Type B pancreatic cell (in vitro differentiated cells): ENCODE measurements at regions not wholly inside any gene's neighbourhood (a gene's known extent, or its start where the extent isn't known, plus 50 kb on each side); places are given as distances from the start of the nearest gene placed in this dataset.

Experiments used
- DNase-seq: peaks from one replicate; pipeline ENCODE4 v3.0.0; 2021; ENCODE audit warnings: mixed read lengths; ENCODE audit not compliant: unreplicated experiment; ENCODE audit errors: extremely low spot score
- H3K27ac Mint-ChIP-seq: 2 replicates; pipeline ENCODE4 v1.8.0; 2021; ENCODE audit warnings: mild to moderate bottlenecking, mixed read lengths
- H3K27me3 Mint-ChIP-seq: 2 replicates; pipeline ENCODE4 v1.8.0; 2021; ENCODE audit warnings: mixed read lengths
- H3K36me3 Mint-ChIP-seq: 2 replicates; pipeline ENCODE4 v1.8.0; 2021; ENCODE audit warnings: mixed read lengths
- H3K4me1 Mint-ChIP-seq: one replicate; pipeline ENCODE4 v1.8.0; 2021; ENCODE audit warnings: mixed read lengths; ENCODE audit not compliant: unreplicated experiment
- H3K4me3 Mint-ChIP-seq: 2 replicates; pipeline ENCODE4 v1.8.0; 2021; ENCODE audit warnings: mild to moderate bottlenecking, mixed read lengths
- H3K9me3 Mint-ChIP-seq: 2 replicates; pipeline ENCODE4 v1.8.0; 2021; ENCODE audit warnings: mixed read lengths
- CTCF ChIP-seq: fragments of 200-600 bp; sonication (generic); conservative IDR thresholded peaks from 2 replicates; pipeline ENCODE4 v1.5.0; 2021; ENCODE audit warnings: antibody characterized with exemption, mild to moderate bottlenecking

GRCh38 chr6:156564127-156564806 is 212.9 kb upstream of the ARID1B start:
- H3K27me3 Mint-ChIP-seq: peaks cover 3% of the 10 kb centered on the region
- no peak overlapping the region for H3K4me3 Mint-ChIP-seq
- peak; percentile 95 for TF ChIP-seq CTCF

DNA sequence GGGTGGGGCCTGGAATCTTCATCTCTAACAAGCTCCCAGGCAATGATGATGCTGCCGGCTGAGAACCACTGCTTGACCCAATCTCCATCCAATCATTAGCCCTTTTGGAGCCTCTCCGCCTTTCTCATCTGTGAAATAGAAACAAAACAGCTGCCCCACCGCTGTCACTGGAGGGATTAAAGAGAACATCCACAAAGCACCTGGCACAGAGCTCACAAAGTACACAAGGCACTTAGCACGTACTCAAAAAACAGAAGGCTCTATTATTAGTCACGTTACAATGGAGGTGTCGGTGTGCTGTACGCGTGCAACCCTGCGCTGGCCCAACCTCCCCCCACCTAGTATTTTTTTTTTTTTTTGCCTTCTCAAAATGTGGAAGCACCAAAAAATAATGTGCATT is 213.5 kb upstream of the ARID1B start:
- Mint-ChIP-seq H3K4me1 (peaks cover 4% of the 10 kb centered on the region), H3K27ac (no peak overlapping the region), H3K4me3 (no peak overlapping the region), H3K36me3 (no peaks in the 10 kb centered on the region), H3K27me3 (peaks cover under 1% of the 10 kb centered on the region), H3K9me3 (peaks cover 10% of the 10 kb centered on the region)
- no peak for TF ChIP-seq CTCF
- no peak for DNase-seq

More at GRCh38 chr6:156564127-156564806, 212.9 kb upstream of the ARID1B start:
- H3K9me3 Mint-ChIP-seq: peaks cover 10% of the 10 kb centered on the region
- H3K27ac Mint-ChIP-seq: no peak overlapping the region
- peak; percentile 81 for DNase-seq
- H3K36me3 Mint-ChIP-seq: no peaks in the 10 kb centered on the region
- H3K4me1 Mint-ChIP-seq: peaks cover 4% of the 10 kb centered on the region

- peaks cover 5% of the 10 kb centered on the region for H3K4me1 Mint-ChIP-seq
These were observed 214.5 kb upstream of the ARID1B start for GRCh38 chr6:156562636-156563035.

DNA sequence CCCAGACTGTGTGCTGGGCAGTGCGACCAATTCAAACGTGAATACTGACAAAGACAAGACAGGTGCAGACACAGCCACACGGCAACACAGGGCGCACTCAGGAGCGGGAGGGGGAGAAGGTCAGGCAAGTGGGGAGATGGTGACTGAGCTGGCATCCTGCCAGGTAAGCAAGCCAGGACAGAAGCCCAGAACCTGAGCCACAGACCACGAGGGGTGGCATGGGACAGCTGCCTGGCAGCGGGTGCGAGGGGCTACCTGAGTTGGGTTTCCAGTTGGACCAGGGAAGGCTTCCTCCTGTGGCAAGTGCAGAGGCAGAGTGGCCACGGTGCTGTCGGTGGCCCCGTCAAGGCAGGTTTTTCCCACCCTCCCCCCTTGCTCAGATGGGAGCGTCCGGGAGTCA is 215.2 kb upstream of the ARID1B start:
- H3K36me3 Mint-ChIP-seq: no peaks in the 10 kb centered on the region
- H3K4me3 Mint-ChIP-seq: no peak overlapping the region
- DNase-seq: no peak
- no peak for TF ChIP-seq CTCF
- peaks cover 10% of the 10 kb centered on the region for H3K4me1 Mint-ChIP-seq
- H3K9me3 Mint-ChIP-seq: peaks cover 8% of the 10 kb centered on the region
- H3K27me3 Mint-ChIP-seq: no peaks in the 10 kb centered on the region
- no peak overlapping the region for H3K27ac Mint-ChIP-seq

More at GRCh38 chr6:156562636-156563035, 214.5 kb upstream of the ARID1B start:
- H3K27ac Mint-ChIP-seq: no peak overlapping the region
- no peaks in the 10 kb centered on the region for H3K27me3 Mint-ChIP-seq
- no peak for TF ChIP-seq CTCF
- H3K4me3 Mint-ChIP-seq: no peak overlapping the region
- DNase-seq: no peak
- no peaks in the 10 kb centered on the region for H3K36me3 Mint-ChIP-seq
- peaks cover 4% of the 10 kb centered on the region for H3K9me3 Mint-ChIP-seq

GRCh38 chr6:156560476-156560875 is 216.7 kb upstream of the ARID1B start:
- Mint-ChIP-seq H3K9me3 (peaks cover 11% of the 10 kb centered on the region), H3K27ac (no peak overlapping the region), H3K36me3 (no peaks in the 10 kb centered on the region), H3K27me3 (no peaks in the 10 kb centered on the region), H3K4me3 (no peak overlapping the region), H3K4me1 (peaks cover 10% of the 10 kb centered on the region)
- DNase-seq: no peak
- TF ChIP-seq CTCF: no peak
